ENCODE measurements at regions not wholly inside any gene's neighbourhood (a gene's known extent, or its start where the extent isn't known, plus 50 kb on each side); places are given as distances from the start of the nearest gene placed in this dataset.

- TF ChIP-seq, protein P1, sequence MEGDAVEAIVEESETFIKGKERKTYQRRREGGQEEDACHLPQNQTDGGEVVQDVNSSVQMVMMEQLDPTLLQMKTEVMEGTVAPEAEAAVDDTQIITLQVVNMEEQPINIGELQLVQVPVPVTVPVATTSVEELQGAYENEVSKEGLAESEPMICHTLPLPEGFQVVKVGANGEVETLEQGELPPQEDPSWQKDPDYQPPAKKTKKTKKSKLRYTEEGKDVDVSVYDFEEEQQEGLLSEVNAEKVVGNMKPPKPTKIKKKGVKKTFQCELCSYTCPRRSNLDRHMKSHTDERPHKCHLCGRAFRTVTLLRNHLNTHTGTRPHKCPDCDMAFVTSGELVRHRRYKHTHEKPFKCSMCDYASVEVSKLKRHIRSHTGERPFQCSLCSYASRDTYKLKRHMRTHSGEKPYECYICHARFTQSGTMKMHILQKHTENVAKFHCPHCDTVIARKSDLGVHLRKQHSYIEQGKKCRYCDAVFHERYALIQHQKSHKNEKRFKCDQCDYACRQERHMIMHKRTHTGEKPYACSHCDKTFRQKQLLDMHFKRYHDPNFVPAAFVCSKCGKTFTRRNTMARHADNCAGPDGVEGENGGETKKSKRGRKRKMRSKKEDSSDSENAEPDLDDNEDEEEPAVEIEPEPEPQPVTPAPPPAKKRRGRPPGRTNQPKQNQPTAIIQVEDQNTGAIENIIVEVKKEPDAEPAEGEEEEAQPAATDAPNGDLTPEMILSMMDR (conservative IDR thresholded peaks at IDR 0.05 in 1 of 2, IDR thresholded peaks at IDR 0.05 in 1 of 2; ENCODE audit: extremely low read depth in 1 of 2, insufficient read depth in 1 of 2, low read depth in 1 of 2, low read length in 2 of 2) = no peak
- TF ChIP-seq EZH2 (IDR thresholded peaks at IDR 0.05; ENCODE audit: borderline replicate concordance, low read length) = no peak
Measured at GRCh38 chr3:74075241-74075640, 450.5 kb upstream of the PDZRN3 start.
